ENCODE measurements at regions not wholly inside any gene's neighbourhood (a gene's known extent, or its start where the extent isn't known, plus 50 kb on each side); places are given as distances from the start of the nearest gene placed in this dataset.
"Not testable (repeated sequence)": the region's sequence is repeated elsewhere in the genome, so short reads cannot be mapped to it uniquely, and the experiment has no call there.

GRCh38 chr9:42365244-42365945 is 181.9 kb downstream of the SPATA31A6 start:
- not testable (repeated sequence) for DNase-seq (ENCODE audit: low read depth, low spot score); H3K4me3 ChIP-seq (ENCODE audit: low read length)

- H3K4me3 ChIP-seq (ENCODE audit: low read length); DNase-seq (ENCODE audit: low read depth, low spot score): not testable (repeated sequence)
These were observed 184.9 kb downstream of the SPATA31A6 start for GRCh38 chr9:42368279-42368881.

- not testable (repeated sequence) for DNase-seq (ENCODE audit: low read depth, low spot score); H3K4me3 ChIP-seq (ENCODE audit: low read length)
These were observed 186.7 kb downstream of the SPATA31A6 start for GRCh38 chr9:42370172-42370571.

GRCh38 chr9:42371417-42371816 is 188.0 kb downstream of the SPATA31A6 start:
- not testable (repeated sequence) for H3K4me3 ChIP-seq (ENCODE audit: low read length); DNase-seq (ENCODE audit: low read depth, low spot score)

- not testable (repeated sequence) for DNase-seq (ENCODE audit: low read depth, low spot score); H3K4me3 ChIP-seq (ENCODE audit: low read length)
These were observed 194.3 kb downstream of the SPATA31A6 start for GRCh38 chr9:42377530-42378417.

- no peak overlapping the region for H3K4me3 ChIP-seq (ENCODE audit: low read length)
- DNase-seq (ENCODE audit: low read depth, low spot score), result no peak
These were observed 195.0 kb downstream of the SPATA31A6 start for GRCh38 chr9:42378418-42378815.

- H3K4me3 ChIP-seq (ENCODE audit: low read length); DNase-seq (ENCODE audit: low read depth, low spot score): not testable (repeated sequence)
These were observed 196.1 kb downstream of the SPATA31A6 start for GRCh38 chr9:42379602-42380001.

GRCh38 chr9:42384585-42384984 is 201.1 kb downstream of the SPATA31A6 start:
- H3K4me3 ChIP-seq (ENCODE audit: low read length); DNase-seq (ENCODE audit: low read depth, low spot score): not testable (repeated sequence)

- DNase-seq (ENCODE audit: low read depth, low spot score); H3K4me3 ChIP-seq (ENCODE audit: low read length): not testable (repeated sequence)
These were observed 202.2 kb downstream of the SPATA31A6 start for GRCh38 chr9:42385574-42386120.

GRCh38 chr9:42386477-42386876 is 203.0 kb downstream of the SPATA31A6 start:
- no peak overlapping the region for H3K4me3 ChIP-seq (ENCODE audit: low read length)
- DNase-seq (ENCODE audit: low read depth, low spot score), result no peak

- no peak for DNase-seq (ENCODE audit: low read depth, low spot score)
- H3K4me3 ChIP-seq (ENCODE audit: low read length), result no peak overlapping the region
These were observed 204.8 kb downstream of the SPATA31A6 start for GRCh38 chr9:42388146-42388690.

- H3K4me3 ChIP-seq (ENCODE audit: low read length), result no peak overlapping the region
- no peak for DNase-seq (ENCODE audit: low read depth, low spot score)
These were observed 205.4 kb downstream of the SPATA31A6 start for GRCh38 chr9:42388846-42389245.

GRCh38 chr9:42392773-42393455 is 209.5 kb downstream of the SPATA31A6 start:
- DNase-seq (ENCODE audit: low read depth, low spot score); H3K4me3 ChIP-seq (ENCODE audit: low read length): not testable (repeated sequence)

GRCh38 chr9:42396318-42396717 is 212.9 kb downstream of the SPATA31A6 start:
- H3K4me3 ChIP-seq (ENCODE audit: low read length), result no peak overlapping the region
- DNase-seq (ENCODE audit: low read depth, low spot score), result no peak

- not testable (repeated sequence) for H3K4me3 ChIP-seq (ENCODE audit: low read length); DNase-seq (ENCODE audit: low read depth, low spot score)
These were observed 213.9 kb downstream of the SPATA31A6 start for GRCh38 chr9:42397336-42397735.

GRCh38 chr9:42402919-42403318 is 219.5 kb downstream of the SPATA31A6 start:
- not testable (repeated sequence) for DNase-seq (ENCODE audit: low read depth, low spot score)

GRCh38 chr9:42409581-42409980 is 226.1 kb downstream of the SPATA31A6 start:
- H3K4me3 ChIP-seq (ENCODE audit: low read length); DNase-seq (ENCODE audit: low read depth, low spot score): not testable (repeated sequence)

More at GRCh38 chr9:42402919-42403318, 219.5 kb downstream of the SPATA31A6 start:
- H3K4me3 ChIP-seq (ENCODE audit: low read length), result not testable (repeated sequence)

- DNase-seq (ENCODE audit: low read depth, low spot score); H3K4me3 ChIP-seq (ENCODE audit: low read length): not testable (repeated sequence)
These were observed 228.9 kb downstream of the SPATA31A6 start for GRCh38 chr9:42412354-42412753.

- not testable (repeated sequence) for DNase-seq (ENCODE audit: low read depth, low spot score); H3K4me3 ChIP-seq (ENCODE audit: low read length)
These were observed 231.4 kb downstream of the SPATA31A6 start for GRCh38 chr9:42414865-42415264.
